SK-N-SH (cell line): ENCODE measurements at regions not wholly inside any gene's neighbourhood (a gene's known extent, or its start where the extent isn't known, plus 50 kb on each side); places are given as distances from the start of the nearest gene placed in this dataset.

Experiments used
- CTCF ChIA-PET: fragments of 300-600, 350-600 bp; formaldehyde crosslinking; extraction: SDS; loops from one replicate; lab custom pipeline; 2021; lab: Yijun Ruan, JAX
- POLR2A ChIA-PET: fragments of 350-600 bp; sonication (Branson Sonifier 250); formaldehyde crosslinking; extraction: SDS; loops from one replicate; lab custom pipeline; 2020; ENCODE audit warnings: antibody characterized with exemption, inconsistent platforms; lab: Yijun Ruan, JAX
- DNase-seq: peaks from one replicate; pipeline ENCODE4 v3.0.0; 2012
- H2AFZ ChIP-seq: fragments of 200-600 bp; sonication (generic); 2 replicates; pipeline ENCODE4 v1.8.1; 2016; ENCODE audit warnings: antibody characterized with exemption, mild to moderate bottlenecking, low read depth
- H3F3A ChIP-seq: fragments of 200-600 bp; sonication (generic); replicated peaks from 2 replicates; pipeline ENCODE3; 2016; ENCODE audit warnings: antibody characterized with exemption, mild to moderate bottlenecking; ENCODE audit not compliant: insufficient read depth
- H3K27ac ChIP-seq, 2 experiments: fragments of 200-500 bp in 1 of 2; fragments of 200-600 bp in 1 of 2; sonication (Bioruptor generic) in 1 of 2; sonication (generic), shearing (Covaris generic) in 1 of 2; 2 replicates each; pipeline versions ENCODE4 v1.5.1 to v1.6.1; 2014 to 2016; ENCODE audit warnings: low read depth in 2 of 2, inconsistent platforms in 1 of 2, low read length in 1 of 2, mild to moderate bottlenecking in 1 of 2, mixed read lengths in 1 of 2
- H3K27me3 ChIP-seq: fragments of 200-600 bp; sonication (generic), shearing (Covaris generic); 2 replicates; pipeline ENCODE4 v1.6.1; 2016; ENCODE audit warnings: mixed run types; ENCODE audit not compliant: insufficient read depth
- H3K36me3 ChIP-seq, 2 experiments: fragments of 200-500 bp in 1 of 2; fragments of 200-600 bp in 1 of 2; sonication (Bioruptor generic) in 1 of 2; sonication (generic) in 1 of 2; replicated peaks in 1 of 2; 2 replicates each; pipeline versions ENCODE3 to v1.5.1; 2014 to 2016; ENCODE audit warnings: low read length in 1 of 2, mild to moderate bottlenecking in 1 of 2; ENCODE audit not compliant: insufficient read depth in 2 of 2, control insufficient read depth in 1 of 2
- H3K4me1 ChIP-seq, 2 experiments: fragments of 200-500 bp in 1 of 2; fragments of 200-600 bp in 1 of 2; sonication (Bioruptor generic) in 1 of 2; sonication (generic), shearing (Covaris generic) in 1 of 2; 2 replicates each; pipeline versions ENCODE4 v1.5.1 to v1.6.1; 2014 to 2016; ENCODE audit warnings: low read depth in 1 of 2, low read length in 1 of 2, mixed run types in 1 of 2; ENCODE audit not compliant: insufficient read depth in 2 of 2, control insufficient read depth in 1 of 2
- H3K4me2 ChIP-seq: fragments of 200-600 bp; sonication (generic), shearing (Covaris generic); 2 replicates; pipeline ENCODE4 v1.6.1; 2017; ENCODE audit warnings: mixed run types
- H3K4me3 ChIP-seq, 2 experiments: fragments of 200-500 bp in 1 of 2; fragments of 200-600 bp in 1 of 2; sonication (Bioruptor generic) in 1 of 2; sonication (generic), shearing (Covaris generic) in 1 of 2; 2 replicates each; pipeline versions ENCODE4 v1.5.1 to v1.8.1; 2014 to 2016; ENCODE audit warnings: low read depth in 2 of 2, inconsistent platforms in 1 of 2, low read length in 1 of 2, mild to moderate bottlenecking in 1 of 2, mixed read lengths in 1 of 2, moderate library complexity in 1 of 2
- H3K79me2 ChIP-seq: fragments of 200-600 bp; sonication (generic); 2 replicates; pipeline ENCODE4 v1.8.1; 2017; ENCODE audit warnings: mild to moderate bottlenecking; ENCODE audit not compliant: insufficient read depth
- H3K9ac ChIP-seq: fragments of 200-600 bp; sonication (generic); 2 replicates; pipeline ENCODE4 v1.6.1; 2017; ENCODE audit warnings: mixed run types
- H3K9me2 ChIP-seq: fragments of 200-600 bp; sonication (generic); 2 replicates; pipeline ENCODE4 v1.6.1; 2017; ENCODE audit warnings: mixed run types
- H3K9me3 ChIP-seq: fragments of 200-600 bp; sonication (generic); 2 replicates; pipeline ENCODE4 v1.6.1; 2017; ENCODE audit warnings: mixed run types, mild to moderate bottlenecking, moderate library complexity
- H4K20me1 ChIP-seq: fragments of 200-600 bp; sonication (generic); 2 replicates; pipeline ENCODE4 v1.6.1; 2017; ENCODE audit warnings: mild to moderate bottlenecking, mixed run types; ENCODE audit not compliant: insufficient read depth
- CHD2 ChIP-seq: fragments of 150-350 bp; IDR thresholded peaks from 2 replicates; pipeline ENCODE4 v1.6.1; 2018; ENCODE audit warnings: low read length; ENCODE audit not compliant: partially characterized antibody
- EZH2phosphoT487 ChIP-seq: fragments of 200-600 bp; sonication (generic); IDR thresholded peaks from 2 replicates; pipeline ENCODE4 v1.6.1; 2017; ENCODE audit warnings: low read depth, mixed run types, mild to moderate bottlenecking, antibody characterized with exemption, moderate library complexity, borderline replicate concordance
- FOSL2 ChIP-seq: IDR thresholded peaks from 2 replicates; pipeline ENCODE4 v1.4.0; 2012; ENCODE audit warnings: low read depth, mild to moderate bottlenecking, moderate library complexity, borderline replicate concordance
- FOXJ3 ChIP-seq: sonication (generic); formaldehyde crosslinking; IDR thresholded peaks from 2 replicates; pipeline ENCODE4 v1.5.1; 2020; ENCODE audit warnings: mild to moderate bottlenecking, missing genetic modification reagents
- GABPA ChIP-seq: IDR thresholded peaks from 2 replicates; pipeline ENCODE4 v1.4.0; 2012; ENCODE audit warnings: low read depth, mild to moderate bottlenecking
- GATA2 ChIP-seq: sonication (generic); formaldehyde crosslinking; IDR thresholded peaks from 2 replicates; pipeline ENCODE4 v1.5.0; 2020; ENCODE audit warnings: mild to moderate bottlenecking, missing genetic modification reagents
- MXI1 ChIP-seq: IDR thresholded peaks from 2 replicates; pipeline ENCODE4 v1.6.1; 2012; ENCODE audit warnings: mild to moderate bottlenecking, low read depth, low read length, improper control_type of control experiment
- NFIC ChIP-seq: IDR thresholded peaks from 2 replicates; pipeline ENCODE4 v1.4.0; 2012; ENCODE audit warnings: borderline replicate concordance
- POLR2AphosphoS5 ChIP-seq: IDR thresholded peaks from 2 replicates; pipeline ENCODE4 v1.6.1; 2012; ENCODE audit warnings: low read depth, low read length
- RFX5 ChIP-seq: IDR thresholded peaks from 2 replicates; pipeline ENCODE4 v1.6.1; 2012; ENCODE audit warnings: mild to moderate bottlenecking, improper control_type of control experiment, low read length
- RXRA ChIP-seq: IDR thresholded peaks from 2 replicates; pipeline ENCODE4 v1.4.0; 2012; ENCODE audit warnings: low read depth, mild to moderate bottlenecking, borderline replicate concordance
- SMC3 ChIP-seq: IDR thresholded peaks from 2 replicates; pipeline ENCODE4 v1.6.1; 2012; ENCODE audit warnings: low read depth, low read length, improper control_type of control experiment
- TAF1 ChIP-seq: IDR thresholded peaks from 2 replicates; pipeline ENCODE4 v1.6.1; 2012; ENCODE audit warnings: low read depth, mild to moderate bottlenecking, low read length, moderate library complexity, borderline replicate concordance
- TCF12 ChIP-seq: IDR thresholded peaks from 2 replicates; pipeline ENCODE4 v1.4.0; 2012
- TEAD4 ChIP-seq: IDR thresholded peaks from 2 replicates; pipeline ENCODE4 v1.4.0; 2012; ENCODE audit warnings: mild to moderate bottlenecking, borderline replicate concordance; ENCODE audit not compliant: insufficient read depth
- YY1 ChIP-seq: IDR thresholded peaks from 2 replicates; pipeline ENCODE4 v1.4.0; 2012; ENCODE audit warnings: low read depth, mild to moderate bottlenecking
- WGBS: methylation state at CpG from one replicate; pipeline ENCODE4 v1.1.6; 2017; ENCODE audit warnings: low lambda C conversion rate; 5-methylcytosine and 5-hydroxymethylcytosine counted together
- TF ChIP-seq, protein P1 (sequence below): IDR thresholded peaks from 2 replicates; pipeline ENCODE4 v1.4.0; 2012; ENCODE audit warnings: low read depth
- TF ChIP-seq, protein P2 (sequence below): IDR thresholded peaks from 2 replicates; pipeline ENCODE4 v1.4.0; 2012; ENCODE audit warnings: low read depth, borderline replicate concordance
- TF ChIP-seq, protein P3 (sequence below): IDR thresholded peaks from 2 replicates; pipeline ENCODE4 v1.6.1; 2012; ENCODE audit warnings: mild to moderate bottlenecking, low read depth, low read length, moderate library complexity
- TF ChIP-seq, protein P4 (sequence below): fragments of 200-600 bp; sonication (generic); IDR thresholded peaks from 2 replicates; pipeline ENCODE4 v1.6.1; 2017; ENCODE audit warnings: antibody characterized with exemption, mild to moderate bottlenecking, moderate library complexity
- TF ChIP-seq, protein P5 (sequence below): IDR thresholded peaks from 2 replicates; pipeline ENCODE4; 2012

DNA sequence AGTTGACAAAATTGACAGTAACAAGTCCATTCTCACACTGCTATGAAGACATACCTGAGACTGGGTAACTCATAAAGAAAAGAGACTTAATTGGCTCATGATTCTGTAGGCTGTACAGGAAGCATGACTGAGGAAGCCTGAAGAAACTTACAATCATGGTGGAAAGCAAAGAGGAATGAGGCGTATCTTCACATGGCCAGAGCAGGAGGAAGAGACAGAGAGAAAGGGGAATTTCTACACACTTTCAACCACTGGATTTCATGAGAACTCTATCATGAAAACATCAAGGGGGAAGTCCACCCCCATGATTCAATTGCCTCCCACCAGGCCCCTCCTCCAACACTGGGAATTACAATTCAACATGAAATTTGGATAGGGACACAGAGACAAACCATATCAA is 758.4 kb upstream of the SLITRK1 start:
- TF ChIP-seq, protein P1, sequence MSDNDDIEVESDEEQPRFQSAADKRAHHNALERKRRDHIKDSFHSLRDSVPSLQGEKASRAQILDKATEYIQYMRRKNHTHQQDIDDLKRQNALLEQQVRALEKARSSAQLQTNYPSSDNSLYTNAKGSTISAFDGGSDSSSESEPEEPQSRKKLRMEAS, result no peak
- no peak for TF ChIP-seq TCF12
- TF ChIP-seq, protein P2, sequence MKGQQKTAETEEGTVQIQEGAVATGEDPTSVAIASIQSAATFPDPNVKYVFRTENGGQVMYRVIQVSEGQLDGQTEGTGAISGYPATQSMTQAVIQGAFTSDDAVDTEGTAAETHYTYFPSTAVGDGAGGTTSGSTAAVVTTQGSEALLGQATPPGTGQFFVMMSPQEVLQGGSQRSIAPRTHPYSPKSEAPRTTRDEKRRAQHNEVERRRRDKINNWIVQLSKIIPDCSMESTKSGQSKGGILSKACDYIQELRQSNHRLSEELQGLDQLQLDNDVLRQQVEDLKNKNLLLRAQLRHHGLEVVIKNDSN, result no peak
- TF ChIP-seq GABPA, result no peak
- no peak for TF ChIP-seq TAF1
- no peak for TF ChIP-seq SMC3
- TF ChIP-seq POLR2AphosphoS5, result no peak
- TF ChIP-seq TEAD4, result no peak
- no peak for TF ChIP-seq RXRA
- no peak for TF ChIP-seq YY1
- DNase-seq, result no peak
- Histone ChIP-seq H3K9ac (no peak overlapping the region), H3K79me2 (no peaks in the 10 kb centered on the region), H3K4me2 (no peak overlapping the region), H2AFZ (no peak overlapping the region), H4K20me1 (no peaks in the 10 kb centered on the region), H3F3A (peaks cover 3% of the 10 kb centered on the region), H3K4me3 (no peak overlapping the region), H3K27me3 (no peaks in the 10 kb centered on the region), H3K36me3 (no peaks in the 10 kb centered on the region), H3K9me3 (peaks cover 6% of the 10 kb centered on the region; the same call in 1 of the 2 replicates), H3K27ac (no peak overlapping the region), H3K9me2 (no peaks in the 10 kb centered on the region), H3K4me1 (no peaks in the 10 kb centered on the region; a peak in 2 of 4 replicates)
- WGBS, result 62% methylated on average over 1 of the region's 1 CpG
- ChIA-PET POLR2A (no interaction called here), CTCF (no interaction called here)

DNA sequence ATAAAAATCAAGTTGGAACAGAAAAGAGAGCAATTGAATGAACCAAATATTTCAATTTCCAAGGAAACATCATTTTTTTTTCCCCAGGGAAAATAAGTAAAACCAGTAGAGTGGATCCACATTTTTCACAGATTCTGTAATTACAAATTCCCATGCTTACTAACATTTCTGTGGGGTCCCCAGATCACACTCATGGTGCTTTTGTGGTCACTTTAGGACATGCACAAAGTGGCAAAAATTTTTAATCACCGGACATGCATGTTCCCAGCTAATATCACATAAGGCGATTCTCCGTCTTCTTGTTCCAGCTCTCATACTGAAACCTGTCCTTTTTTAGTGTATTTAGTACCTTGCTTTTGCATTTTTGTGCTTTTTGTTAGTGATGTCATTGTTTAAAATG is 748.2 kb upstream of the SLITRK1 start:
- H3K4me3 ChIP-seq, result no peak overlapping the region
- WGBS, result 84% methylated on average over 3 of the region's 3 CpGs
- no peak overlapping the region for H3K4me2 ChIP-seq
- H3K4me1 ChIP-seq, result no peaks in the 10 kb centered on the region
- H2AFZ ChIP-seq, result no peak overlapping the region
- H3K9ac ChIP-seq, result no peak overlapping the region
- no peaks in the 10 kb centered on the region for H3F3A ChIP-seq
- H3K36me3 ChIP-seq, result no peaks in the 10 kb centered on the region
- ChIA-PET CTCF (no interaction called here), POLR2A (no interaction called here)
- no peaks in the 10 kb centered on the region; the same call in 1 of the 2 replicates for H3K27me3 ChIP-seq
- no peaks in the 10 kb centered on the region for H3K79me2 ChIP-seq
- H4K20me1 ChIP-seq, result no peaks in the 10 kb centered on the region
- no peak for DNase-seq
- no peaks in the 10 kb centered on the region for H3K9me2 ChIP-seq
- no peaks in the 10 kb centered on the region for H3K9me3 ChIP-seq
- no peak overlapping the region for H3K27ac ChIP-seq
- TF ChIP-seq RFX5 (no peak), FOSL2 (no peak), FOXJ3 (no peak), POLR2AphosphoS5 (no peak), TCF12 (no peak), RXRA (no peak), MXI1 (no peak), NFIC (no peak), GATA2 (CRISPR knock-in tag) (no peak), EZH2phosphoT487 (no peak), CHD2 (no peak)
- TF ChIP-seq, protein P3, sequence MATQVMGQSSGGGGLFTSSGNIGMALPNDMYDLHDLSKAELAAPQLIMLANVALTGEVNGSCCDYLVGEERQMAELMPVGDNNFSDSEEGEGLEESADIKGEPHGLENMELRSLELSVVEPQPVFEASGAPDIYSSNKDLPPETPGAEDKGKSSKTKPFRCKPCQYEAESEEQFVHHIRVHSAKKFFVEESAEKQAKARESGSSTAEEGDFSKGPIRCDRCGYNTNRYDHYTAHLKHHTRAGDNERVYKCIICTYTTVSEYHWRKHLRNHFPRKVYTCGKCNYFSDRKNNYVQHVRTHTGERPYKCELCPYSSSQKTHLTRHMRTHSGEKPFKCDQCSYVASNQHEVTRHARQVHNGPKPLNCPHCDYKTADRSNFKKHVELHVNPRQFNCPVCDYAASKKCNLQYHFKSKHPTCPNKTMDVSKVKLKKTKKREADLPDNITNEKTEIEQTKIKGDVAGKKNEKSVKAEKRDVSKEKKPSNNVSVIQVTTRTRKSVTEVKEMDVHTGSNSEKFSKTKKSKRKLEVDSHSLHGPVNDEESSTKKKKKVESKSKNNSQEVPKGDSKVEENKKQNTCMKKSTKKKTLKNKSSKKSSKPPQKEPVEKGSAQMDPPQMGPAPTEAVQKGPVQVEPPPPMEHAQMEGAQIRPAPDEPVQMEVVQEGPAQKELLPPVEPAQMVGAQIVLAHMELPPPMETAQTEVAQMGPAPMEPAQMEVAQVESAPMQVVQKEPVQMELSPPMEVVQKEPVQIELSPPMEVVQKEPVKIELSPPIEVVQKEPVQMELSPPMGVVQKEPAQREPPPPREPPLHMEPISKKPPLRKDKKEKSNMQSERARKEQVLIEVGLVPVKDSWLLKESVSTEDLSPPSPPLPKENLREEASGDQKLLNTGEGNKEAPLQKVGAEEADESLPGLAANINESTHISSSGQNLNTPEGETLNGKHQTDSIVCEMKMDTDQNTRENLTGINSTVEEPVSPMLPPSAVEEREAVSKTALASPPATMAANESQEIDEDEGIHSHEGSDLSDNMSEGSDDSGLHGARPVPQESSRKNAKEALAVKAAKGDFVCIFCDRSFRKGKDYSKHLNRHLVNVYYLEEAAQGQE, result no peak
- TF ChIP-seq, protein P2, result no peak
- TF ChIP-seq, protein P4, sequence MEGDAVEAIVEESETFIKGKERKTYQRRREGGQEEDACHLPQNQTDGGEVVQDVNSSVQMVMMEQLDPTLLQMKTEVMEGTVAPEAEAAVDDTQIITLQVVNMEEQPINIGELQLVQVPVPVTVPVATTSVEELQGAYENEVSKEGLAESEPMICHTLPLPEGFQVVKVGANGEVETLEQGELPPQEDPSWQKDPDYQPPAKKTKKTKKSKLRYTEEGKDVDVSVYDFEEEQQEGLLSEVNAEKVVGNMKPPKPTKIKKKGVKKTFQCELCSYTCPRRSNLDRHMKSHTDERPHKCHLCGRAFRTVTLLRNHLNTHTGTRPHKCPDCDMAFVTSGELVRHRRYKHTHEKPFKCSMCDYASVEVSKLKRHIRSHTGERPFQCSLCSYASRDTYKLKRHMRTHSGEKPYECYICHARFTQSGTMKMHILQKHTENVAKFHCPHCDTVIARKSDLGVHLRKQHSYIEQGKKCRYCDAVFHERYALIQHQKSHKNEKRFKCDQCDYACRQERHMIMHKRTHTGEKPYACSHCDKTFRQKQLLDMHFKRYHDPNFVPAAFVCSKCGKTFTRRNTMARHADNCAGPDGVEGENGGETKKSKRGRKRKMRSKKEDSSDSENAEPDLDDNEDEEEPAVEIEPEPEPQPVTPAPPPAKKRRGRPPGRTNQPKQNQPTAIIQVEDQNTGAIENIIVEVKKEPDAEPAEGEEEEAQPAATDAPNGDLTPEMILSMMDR, result no peak
- TF ChIP-seq, protein P5, sequence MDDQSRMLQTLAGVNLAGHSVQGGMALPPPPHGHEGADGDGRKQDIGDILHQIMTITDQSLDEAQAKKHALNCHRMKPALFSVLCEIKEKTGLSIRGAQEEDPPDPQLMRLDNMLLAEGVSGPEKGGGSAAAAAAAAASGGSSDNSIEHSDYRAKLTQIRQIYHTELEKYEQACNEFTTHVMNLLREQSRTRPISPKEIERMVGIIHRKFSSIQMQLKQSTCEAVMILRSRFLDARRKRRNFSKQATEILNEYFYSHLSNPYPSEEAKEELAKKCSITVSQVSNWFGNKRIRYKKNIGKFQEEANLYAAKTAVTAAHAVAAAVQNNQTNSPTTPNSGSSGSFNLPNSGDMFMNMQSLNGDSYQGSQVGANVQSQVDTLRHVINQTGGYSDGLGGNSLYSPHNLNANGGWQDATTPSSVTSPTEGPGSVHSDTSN, result no peak
